ENCODE measurements at regions not wholly inside any gene's neighbourhood (a gene's known extent, or its start where the extent isn't known, plus 50 kb on each side); places are given as distances from the start of the nearest gene placed in this dataset.
"Not testable (repeated sequence)": the region's sequence is repeated elsewhere in the genome, so short reads cannot be mapped to it uniquely, and the experiment has no call there.

- H3K4me3 ChIP-seq (ENCODE audit: low read depth, low read length, poor library complexity, severe bottlenecking); H2AFZ ChIP-seq (ENCODE audit: low read length); intact Hi-C loops (cut with micrococcal nuclease; ENCODE audit: unreplicated experiment); POLR2A ChIA-PET; H3K4me1 ChIP-seq (ENCODE audit: insufficient read depth, low read length, poor library complexity, severe bottlenecking); H3K79me2 ChIP-seq (ENCODE audit: insufficient read depth, low read depth, low read length); H3K36me3 ChIP-seq (ENCODE audit: insufficient read depth, low read length); H4K20me1 ChIP-seq (ENCODE audit: insufficient read depth, low read length); CTCF ChIA-PET (ENCODE audit: unreplicated experiment); BruUV-seq (replicated peaks); H3K27ac ChIP-seq (ENCODE audit: low read depth, low read length, poor library complexity, severe bottlenecking); H3K4me2 ChIP-seq (ENCODE audit: low read length); DNase-seq (ENCODE audit: low spot score); H3K9me2 ChIP-seq (ENCODE audit: insufficient read depth, low read length): not testable (repeated sequence)
- H3K9me3 ChIP-seq (ENCODE audit: low read length), result peaks cover 30% of the 10 kb centered on the region
Observed at GRCh38 chr21:9013502-9014242, 1507.7 kb upstream of the TPTE start.

- H3K4me3 ChIP-seq (ENCODE audit: low read depth, low read length, poor library complexity, severe bottlenecking); H3K4me2 ChIP-seq (ENCODE audit: low read length); BruUV-seq (replicated peaks); CTCF ChIA-PET (ENCODE audit: unreplicated experiment); DNase-seq (ENCODE audit: low spot score); POLR2A ChIA-PET; H3K79me2 ChIP-seq (ENCODE audit: insufficient read depth, low read depth, low read length); H3K9me2 ChIP-seq (ENCODE audit: insufficient read depth, low read length); H2AFZ ChIP-seq (ENCODE audit: low read length); H3K27ac ChIP-seq (ENCODE audit: low read depth, low read length, poor library complexity, severe bottlenecking); H3K36me3 ChIP-seq (ENCODE audit: insufficient read depth, low read length); intact Hi-C loops (cut with micrococcal nuclease; ENCODE audit: unreplicated experiment); H3K4me1 ChIP-seq (ENCODE audit: insufficient read depth, low read length, poor library complexity, severe bottlenecking); H4K20me1 ChIP-seq (ENCODE audit: insufficient read depth, low read length): not testable (repeated sequence)
- peaks cover 25% of the 10 kb centered on the region for H3K9me3 ChIP-seq (ENCODE audit: low read length)
Observed at GRCh38 chr21:9014243-9014734, 1507.1 kb upstream of the TPTE start.

GRCh38 chr21:9015483-9016197 lies 1505.7 kb upstream of the TPTE start:
- H3K27ac ChIP-seq (ENCODE audit: low read depth, low read length, poor library complexity, severe bottlenecking); H2AFZ ChIP-seq (ENCODE audit: low read length); DNase-seq (ENCODE audit: low spot score); H3K9me2 ChIP-seq (ENCODE audit: insufficient read depth, low read length); CTCF ChIA-PET (ENCODE audit: unreplicated experiment); H3K79me2 ChIP-seq (ENCODE audit: insufficient read depth, low read depth, low read length); H3K4me3 ChIP-seq (ENCODE audit: low read depth, low read length, poor library complexity, severe bottlenecking); BruUV-seq (replicated peaks); H3K36me3 ChIP-seq (ENCODE audit: insufficient read depth, low read length); intact Hi-C loops (cut with micrococcal nuclease; ENCODE audit: unreplicated experiment); H3K4me2 ChIP-seq (ENCODE audit: low read length); H3K4me1 ChIP-seq (ENCODE audit: insufficient read depth, low read length, poor library complexity, severe bottlenecking); H4K20me1 ChIP-seq (ENCODE audit: insufficient read depth, low read length): not testable (repeated sequence)
- POLR2A ChIA-PET, result interaction anchor here (0.8 kb wide), 1 partner anchor 9 kb away, joined by 3 read pairs; no protein-coding TSS in a partner anchor
- peaks cover 25% of the 10 kb centered on the region for H3K9me3 ChIP-seq (ENCODE audit: low read length)

- BruUV-seq (replicated peaks); H3K4me1 ChIP-seq (ENCODE audit: insufficient read depth, low read length, poor library complexity, severe bottlenecking); intact Hi-C loops (cut with micrococcal nuclease; ENCODE audit: unreplicated experiment); H2AFZ ChIP-seq (ENCODE audit: low read length); H3K4me2 ChIP-seq (ENCODE audit: low read length); CTCF ChIA-PET (ENCODE audit: unreplicated experiment); DNase-seq (ENCODE audit: low spot score); H3K79me2 ChIP-seq (ENCODE audit: insufficient read depth, low read depth, low read length); H4K20me1 ChIP-seq (ENCODE audit: insufficient read depth, low read length); H3K9me2 ChIP-seq (ENCODE audit: insufficient read depth, low read length); H3K4me3 ChIP-seq (ENCODE audit: low read depth, low read length, poor library complexity, severe bottlenecking); H3K36me3 ChIP-seq (ENCODE audit: insufficient read depth, low read length); POLR2A ChIA-PET; H3K27ac ChIP-seq (ENCODE audit: low read depth, low read length, poor library complexity, severe bottlenecking): not testable (repeated sequence)
- H3K9me3 ChIP-seq (ENCODE audit: low read length), result peaks cover 23% of the 10 kb centered on the region
Observed at GRCh38 chr21:9017206-9017605, 1504.2 kb upstream of the TPTE start.

GRCh38 chr21:9018731-9019253 lies 1502.6 kb upstream of the TPTE start:
- POLR2A ChIA-PET; H4K20me1 ChIP-seq (ENCODE audit: insufficient read depth, low read length); intact Hi-C loops (cut with micrococcal nuclease; ENCODE audit: unreplicated experiment); H3K36me3 ChIP-seq (ENCODE audit: insufficient read depth, low read length); H3K4me2 ChIP-seq (ENCODE audit: low read length); H2AFZ ChIP-seq (ENCODE audit: low read length); CTCF ChIA-PET (ENCODE audit: unreplicated experiment); DNase-seq (ENCODE audit: low spot score); H3K9me2 ChIP-seq (ENCODE audit: insufficient read depth, low read length); H3K4me1 ChIP-seq (ENCODE audit: insufficient read depth, low read length, poor library complexity, severe bottlenecking); H3K9me3 ChIP-seq (ENCODE audit: low read length); H3K27ac ChIP-seq (ENCODE audit: low read depth, low read length, poor library complexity, severe bottlenecking); H3K4me3 ChIP-seq (ENCODE audit: low read depth, low read length, poor library complexity, severe bottlenecking); H3K79me2 ChIP-seq (ENCODE audit: insufficient read depth, low read depth, low read length); BruUV-seq (replicated peaks): not testable (repeated sequence)

GRCh38 chr21:9024006-9024767 lies 1497.2 kb upstream of the TPTE start:
- H3K9me3 ChIP-seq (ENCODE audit: low read length); CTCF ChIA-PET (ENCODE audit: unreplicated experiment); H3K36me3 ChIP-seq (ENCODE audit: insufficient read depth, low read length); H2AFZ ChIP-seq (ENCODE audit: low read length); BruUV-seq (replicated peaks); intact Hi-C loops (cut with micrococcal nuclease; ENCODE audit: unreplicated experiment); H3K4me1 ChIP-seq (ENCODE audit: insufficient read depth, low read length, poor library complexity, severe bottlenecking); H3K27ac ChIP-seq (ENCODE audit: low read depth, low read length, poor library complexity, severe bottlenecking); H3K79me2 ChIP-seq (ENCODE audit: insufficient read depth, low read depth, low read length); DNase-seq (ENCODE audit: low spot score); H3K4me2 ChIP-seq (ENCODE audit: low read length); H4K20me1 ChIP-seq (ENCODE audit: insufficient read depth, low read length); H3K4me3 ChIP-seq (ENCODE audit: low read depth, low read length, poor library complexity, severe bottlenecking); H3K9me2 ChIP-seq (ENCODE audit: insufficient read depth, low read length): not testable (repeated sequence)
- POLR2A ChIA-PET, result interaction anchor here (0.8 to 1.1 kb wide), 2 partner anchors 9 to 17 kb away, joined by 3 read pairs; no protein-coding TSS in a partner anchor
